SH-SY5Y (cell line): ENCODE measurements at regions not wholly inside any gene's neighbourhood (a gene's known extent, or its start where the extent isn't known, plus 50 kb on each side); places are given as distances from the start of the nearest gene placed in this dataset.

ENCODE experiments used
- GATA2 ChIP-seq: IDR thresholded peaks from 2 replicates; pipeline ENCODE4 v1.6.1; 2011; ENCODE audit warnings: mild to moderate bottlenecking, low read depth, low read length
- GATA3 ChIP-seq: IDR thresholded peaks from 2 replicates; pipeline ENCODE4 v1.6.1; 2011; ENCODE audit warnings: low read depth, mild to moderate bottlenecking, low read length, moderate library complexity

- TF ChIP-seq GATA2 (no peak), GATA3 (no peak)
Observed at GRCh38 chr22:34493486-34493885, 572.5 kb upstream of the ISX start.
